ENCODE measurements at regions not wholly inside any gene's neighbourhood (a gene's known extent, or its start where the extent isn't known, plus 50 kb on each side); places are given as distances from the start of the nearest gene placed in this dataset.

GRCh38 chr20:10853176-10853575 is 179.4 kb upstream of the JAG1 start:
- no peaks in the 10 kb centered on the region for H3K27me3 ChIP-seq
- H3K36me3 ChIP-seq = no peaks in the 10 kb centered on the region
- H3K4me1 ChIP-seq = peaks cover 0 to 21% (median 8%) of the 10 kb centered on the region in 4 donors
- no peaks in the 10 kb centered on the region for H3K9me3 ChIP-seq
- intact Hi-C loops (cut with DNase I) = no loop called here
- H3K4me3 ChIP-seq = no peak overlapping the region
- WGBS, 2 donors = 90 to 92% methylated on average over 2 of the region's 2 CpGs
- TF ChIP-seq EP300 (IDR thresholded peaks at IDR 0.05) (no peak), POLR2AphosphoS5 (IDR thresholded peaks at IDR 0.05) (no peak), CTCF (IDR thresholded peaks at IDR 0.05) (no peak)
- no peak for DNase-seq
- H3K27ac ChIP-seq = no peak overlapping the region

- H3K27me3 ChIP-seq = no peaks in the 10 kb centered on the region
- H3K36me3 ChIP-seq = no peaks in the 10 kb centered on the region
- no peak for TF ChIP-seq EP300 (IDR thresholded peaks at IDR 0.05)
- no peak for TF ChIP-seq POLR2AphosphoS5 (IDR thresholded peaks at IDR 0.05)
- no peak for TF ChIP-seq POLR2A (IDR thresholded peaks at IDR 0.05)
- no peak for TF ChIP-seq CTCF (IDR thresholded peaks at IDR 0.05)
- intact Hi-C loops (cut with DNase I) = no loop called here
- DNase-seq = no peak
- H3K4me3 ChIP-seq = no peak overlapping the region
- peaks cover 0 to 19% (median 8%) of the 10 kb centered on the region in 4 donors for H3K4me1 ChIP-seq
- 91 to 96% methylated on average over 4 of the region's 4 CpGs for WGBS, 2 donors
- no peak overlapping the region for H3K27ac ChIP-seq
- no peaks in the 10 kb centered on the region for H3K9me3 ChIP-seq
Measured at GRCh38 chr20:10853731-10854130, 179.9 kb upstream of the JAG1 start.

DNA sequence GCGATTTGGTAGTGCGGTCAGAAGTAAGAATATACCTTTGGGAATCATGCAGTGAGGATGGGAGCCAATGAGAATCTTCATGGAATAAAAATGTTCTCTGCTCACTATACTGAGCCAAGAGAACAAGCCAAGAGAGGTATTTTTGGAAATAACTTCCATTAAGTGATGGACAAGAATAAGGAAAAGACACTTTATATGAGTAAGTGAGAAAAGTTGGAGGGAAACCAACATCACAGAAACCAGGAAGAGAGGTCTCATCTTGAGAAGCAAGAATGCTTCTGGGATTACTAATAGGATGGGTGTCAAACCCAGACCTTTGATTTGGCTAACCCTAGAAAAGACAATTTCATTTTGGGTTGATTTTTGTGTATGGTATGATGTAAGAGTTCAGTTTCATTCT is 181.2 kb upstream of the JAG1 start:
- WGBS, 2 donors = 92 to 98% methylated on average over 2 of the region's 2 CpGs
- H3K27ac ChIP-seq = no peak overlapping the region
- H3K4me3 ChIP-seq = no peak overlapping the region
- intact Hi-C loops (cut with DNase I) = no loop called here
- peaks cover 0 to 12% (median 5%) of the 10 kb centered on the region in 4 donors for H3K4me1 ChIP-seq
- H3K9me3 ChIP-seq = no peaks in the 10 kb centered on the region
- no peaks in the 10 kb centered on the region for H3K27me3 ChIP-seq
- H3K36me3 ChIP-seq = no peaks in the 10 kb centered on the region
- DNase-seq = no peak
- TF ChIP-seq CTCF (IDR thresholded peaks at IDR 0.05) (no peak), POLR2AphosphoS5 (IDR thresholded peaks at IDR 0.05) (no peak), POLR2A (IDR thresholded peaks at IDR 0.05) (no peak), EP300 (IDR thresholded peaks at IDR 0.05) (no peak)

- no peak for DNase-seq
- Histone ChIP-seq H3K27ac (no peak overlapping the region), H3K36me3 (no peaks in the 10 kb centered on the region), H3K4me1 (peaks cover 0 to 12% (median 5%) of the 10 kb centered on the region in 4 donors), H3K4me3 (no peak overlapping the region), H3K27me3 (no peaks in the 10 kb centered on the region), H3K9me3 (no peaks in the 10 kb centered on the region)
- intact Hi-C loops (cut with DNase I) = no loop called here
- TF ChIP-seq EP300 (IDR thresholded peaks at IDR 0.05) = no peak
- TF ChIP-seq CTCF (IDR thresholded peaks at IDR 0.05) = no peak
- TF ChIP-seq POLR2AphosphoS5 (IDR thresholded peaks at IDR 0.05) = no peak
- TF ChIP-seq POLR2A (IDR thresholded peaks at IDR 0.05) = no peak
Measured at GRCh38 chr20:10855778-10856177, 182.0 kb upstream of the JAG1 start.

DNA sequence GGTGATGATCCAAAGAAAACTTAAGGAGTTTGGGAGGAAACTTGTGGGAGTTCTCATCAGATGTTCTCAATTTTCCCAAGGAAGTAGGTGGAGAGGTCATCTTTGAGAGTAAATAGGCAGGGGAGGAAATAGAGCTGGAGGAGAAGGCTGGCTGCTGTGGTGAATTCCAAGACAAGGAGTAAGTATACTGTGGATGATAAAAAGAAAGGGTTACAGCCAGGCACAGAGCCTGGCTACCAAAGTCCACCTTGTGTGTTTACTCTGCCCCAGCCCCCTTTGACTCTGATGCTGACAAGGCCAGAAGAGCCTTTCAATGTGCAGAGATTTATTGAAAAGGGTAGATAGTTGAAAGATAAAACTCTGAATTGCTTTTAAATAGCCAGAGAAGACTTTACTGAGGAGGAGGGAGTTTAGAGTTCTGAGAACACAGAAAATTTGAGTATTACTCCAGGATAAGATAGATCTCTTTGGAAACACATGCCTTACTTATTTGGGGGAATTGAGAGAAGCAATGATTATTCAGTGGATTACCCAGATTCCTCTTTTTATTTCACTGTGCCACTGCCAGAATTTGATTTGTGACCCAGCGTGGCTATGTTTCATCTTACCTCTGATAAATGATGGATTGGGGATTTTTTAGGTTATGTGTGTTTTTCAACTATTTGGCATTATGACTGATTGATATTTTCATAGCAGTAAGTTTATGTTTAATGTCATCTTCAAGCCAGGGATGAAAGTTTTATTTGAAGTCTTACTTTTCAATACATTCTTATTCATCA is 182.6 kb upstream of the JAG1 start:
- Histone ChIP-seq H3K9me3 (no peaks in the 10 kb centered on the region), H3K4me1 (peaks cover 0 to 13% (median 5%) of the 10 kb centered on the region in 4 donors), H3K27ac (no peak overlapping the region), H3K27me3 (no peaks in the 10 kb centered on the region), H3K4me3 (no peak overlapping the region), H3K36me3 (no peaks in the 10 kb centered on the region)
- no peak for DNase-seq
- TF ChIP-seq EP300 (IDR thresholded peaks at IDR 0.05) (no peak), POLR2A (IDR thresholded peaks at IDR 0.05) (no peak), CTCF (IDR thresholded peaks at IDR 0.05) (no peak), POLR2AphosphoS5 (IDR thresholded peaks at IDR 0.05) (no peak)
- WGBS, 2 donors = 83 to 89% methylated on average over 1 of the region's 1 CpG
- intact Hi-C loops (cut with DNase I) = no loop called here

Data from sigmoid colon (tissue), 6 donors.